Epithelial cell of esophagus (primary cell): ENCODE measurements at regions not wholly inside any gene's neighbourhood (a gene's known extent, or its start where the extent isn't known, plus 50 kb on each side); places are given as distances from the start of the nearest gene placed in this dataset.

Source experiments
- DNase-seq: peaks from one replicate; pipeline ENCODE4 v3.0.0; 2010; ENCODE audit warnings: low read depth
- H3K4me3 ChIP-seq: 2 replicates; pipeline ENCODE4 v1.5.1; 2011; ENCODE audit warnings: mild to moderate bottlenecking, low read length, control low read depth
- TF ChIP-seq, protein P1 (sequence below): IDR thresholded peaks from 2 replicates; pipeline ENCODE4 v1.5.1; 2011; ENCODE audit warnings: low read depth, mild to moderate bottlenecking, low read length, control low read depth, inconsistent platforms; ENCODE audit not compliant: insufficient read depth; ENCODE audit errors: missing control alignments

DNA sequence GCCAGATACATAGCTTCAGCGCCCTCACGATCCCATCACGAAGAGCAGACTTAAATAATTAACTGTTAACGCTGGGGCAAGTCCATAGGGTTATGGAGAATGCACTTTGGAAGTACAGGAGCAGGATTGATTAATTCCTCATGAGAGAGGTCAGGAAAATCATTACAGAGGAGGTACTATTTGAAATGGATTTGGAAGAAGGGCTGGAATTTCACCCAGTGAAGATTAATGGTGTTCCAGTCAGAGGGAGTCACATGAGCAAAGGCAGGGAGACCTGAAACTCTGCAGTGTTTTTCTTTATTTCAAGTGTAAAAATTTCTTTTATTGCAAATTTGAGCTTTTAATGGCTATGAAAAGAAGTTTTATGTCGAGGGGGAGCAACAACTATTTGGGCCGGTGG, 329.8 kb upstream of the GRM7 start:
- no peak overlapping the region for H3K4me3 ChIP-seq
- TF ChIP-seq, protein P1, sequence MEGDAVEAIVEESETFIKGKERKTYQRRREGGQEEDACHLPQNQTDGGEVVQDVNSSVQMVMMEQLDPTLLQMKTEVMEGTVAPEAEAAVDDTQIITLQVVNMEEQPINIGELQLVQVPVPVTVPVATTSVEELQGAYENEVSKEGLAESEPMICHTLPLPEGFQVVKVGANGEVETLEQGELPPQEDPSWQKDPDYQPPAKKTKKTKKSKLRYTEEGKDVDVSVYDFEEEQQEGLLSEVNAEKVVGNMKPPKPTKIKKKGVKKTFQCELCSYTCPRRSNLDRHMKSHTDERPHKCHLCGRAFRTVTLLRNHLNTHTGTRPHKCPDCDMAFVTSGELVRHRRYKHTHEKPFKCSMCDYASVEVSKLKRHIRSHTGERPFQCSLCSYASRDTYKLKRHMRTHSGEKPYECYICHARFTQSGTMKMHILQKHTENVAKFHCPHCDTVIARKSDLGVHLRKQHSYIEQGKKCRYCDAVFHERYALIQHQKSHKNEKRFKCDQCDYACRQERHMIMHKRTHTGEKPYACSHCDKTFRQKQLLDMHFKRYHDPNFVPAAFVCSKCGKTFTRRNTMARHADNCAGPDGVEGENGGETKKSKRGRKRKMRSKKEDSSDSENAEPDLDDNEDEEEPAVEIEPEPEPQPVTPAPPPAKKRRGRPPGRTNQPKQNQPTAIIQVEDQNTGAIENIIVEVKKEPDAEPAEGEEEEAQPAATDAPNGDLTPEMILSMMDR = no peak
- DNase-seq = no peak

GRCh38 chr3:6532101-6532500, 328.8 kb upstream of the GRM7 start:
- TF ChIP-seq, protein P1 = no peak
- peak; percentile 42 for DNase-seq
- no peak overlapping the region for H3K4me3 ChIP-seq

GRCh38 chr3:6540981-6541380, 319.9 kb upstream of the GRM7 start:
- TF ChIP-seq, protein P1 = no peak
- H3K4me3 ChIP-seq = no peak overlapping the region
- DNase-seq = no peak

- TF ChIP-seq, protein P1 = no peak
- DNase-seq = no peak
- no peak overlapping the region for H3K4me3 ChIP-seq
These were observed 318.1 kb upstream of the GRM7 start for GRCh38 chr3:6542795-6543194.

GRCh38 chr3:6549296-6549695, 311.6 kb upstream of the GRM7 start:
- TF ChIP-seq, protein P1 = no peak
- H3K4me3 ChIP-seq = no peak overlapping the region
- no peak for DNase-seq

- no peak for DNase-seq
- TF ChIP-seq, protein P1 = no peak
- no peak overlapping the region for H3K4me3 ChIP-seq
These were observed 309.8 kb upstream of the GRM7 start for GRCh38 chr3:6551165-6551564.

DNA sequence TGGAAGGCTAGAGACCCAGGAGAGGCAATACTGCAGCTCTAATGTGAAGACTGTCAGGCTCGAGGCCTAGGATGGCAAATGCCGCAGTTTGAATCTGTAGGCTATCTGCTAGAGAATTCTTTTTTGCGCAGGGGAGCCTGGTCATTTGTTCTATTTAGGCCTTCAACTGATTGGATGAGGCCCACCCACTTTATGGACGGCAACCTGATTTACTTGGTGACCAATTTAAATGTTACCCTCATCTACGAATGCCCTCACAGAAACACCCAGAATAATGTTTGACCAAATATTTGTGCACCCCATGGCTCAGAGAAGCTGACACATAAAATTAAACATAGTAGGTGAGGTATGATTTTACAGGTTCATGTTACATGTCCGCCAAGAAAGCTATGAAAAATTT, 300.7 kb upstream of the GRM7 start:
- H3K4me3 ChIP-seq = no peak overlapping the region
- TF ChIP-seq, protein P1 = no peak
- no peak for DNase-seq
